ENCODE measurements at regions not wholly inside any gene's neighbourhood (a gene's known extent, or its start where the extent isn't known, plus 50 kb on each side); places are given as distances from the start of the nearest gene placed in this dataset.

DNA sequence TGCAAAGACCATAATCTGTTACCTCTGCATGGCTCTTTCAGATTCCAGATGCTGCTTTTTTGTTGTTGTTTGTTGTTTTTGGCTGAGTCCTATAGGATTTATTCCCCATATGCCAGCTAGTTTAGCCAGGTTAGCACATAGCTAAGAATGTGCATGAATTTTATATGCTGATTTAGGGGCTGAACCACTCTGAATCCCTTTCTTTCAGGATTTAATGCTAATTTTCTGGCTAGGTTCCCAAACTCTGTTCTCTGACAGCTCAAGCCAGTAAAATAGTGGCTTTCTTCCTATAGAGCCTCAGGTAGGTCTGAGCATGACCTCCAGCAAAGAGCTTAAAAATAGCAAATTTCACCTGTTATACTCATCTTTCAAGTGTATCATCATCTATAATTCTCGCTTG, 521.4 kb downstream of the CAAP1 start:
- no peak for DNase-seq

DNA sequence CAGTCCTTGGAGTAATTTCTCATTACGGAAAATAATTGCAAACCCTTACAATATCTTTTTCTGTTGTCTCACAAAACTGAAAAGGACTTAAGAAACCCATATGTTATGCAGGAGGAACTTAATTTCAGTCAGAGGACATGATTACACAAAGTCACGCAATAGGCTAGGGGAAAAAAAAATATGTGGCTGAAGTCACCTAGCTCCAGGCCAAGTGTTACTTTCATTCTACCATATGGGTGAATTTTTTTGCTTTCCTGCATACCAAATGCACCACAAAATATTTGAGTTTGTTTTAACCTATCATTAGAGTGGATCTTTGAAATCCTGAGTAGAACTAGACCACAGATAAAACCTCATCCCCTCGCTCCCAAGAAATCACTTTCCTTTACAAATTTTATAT, 523.5 kb downstream of the CAAP1 start:
- no peak for DNase-seq

DNA sequence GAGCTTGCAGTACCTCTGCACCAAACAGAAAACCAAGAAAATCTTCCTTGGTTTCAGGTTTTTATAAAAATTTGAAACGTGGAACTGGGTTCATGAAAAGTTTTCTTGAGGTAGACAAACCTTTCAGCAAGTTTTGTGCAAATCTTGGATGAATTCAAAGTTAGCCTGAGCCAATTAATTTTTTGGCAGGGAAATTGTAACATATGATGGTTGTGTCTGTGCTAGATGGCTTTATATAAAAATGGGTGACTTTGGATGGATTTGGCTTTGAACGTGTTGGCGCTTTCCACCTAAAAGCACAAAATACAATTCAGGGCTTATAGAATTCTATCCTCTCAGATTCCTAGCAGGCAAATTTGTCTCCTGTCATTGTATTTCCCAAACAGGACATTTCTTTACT, 524.4 kb downstream of the CAAP1 start:
- no peak for DNase-seq

DNA sequence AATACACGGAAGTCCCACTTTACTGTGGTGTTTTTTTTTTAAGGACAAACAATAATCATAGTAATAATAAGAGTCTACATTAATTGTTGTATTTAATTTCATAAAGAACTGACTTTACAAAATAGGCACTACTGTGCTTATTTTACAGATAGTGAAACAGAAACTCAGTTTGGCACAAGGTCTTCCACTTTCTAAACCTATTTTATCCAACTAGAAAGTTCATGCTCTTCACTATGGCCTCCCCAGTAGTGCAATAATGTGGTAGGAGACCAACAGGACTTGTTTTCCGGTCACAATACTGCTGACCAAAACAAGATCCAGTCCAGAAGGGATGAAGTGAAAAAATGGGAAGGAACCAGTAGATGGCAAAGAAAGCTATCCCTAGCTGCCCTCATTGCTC, 531.6 kb downstream of the CAAP1 start:
- DNase-seq: no peak

DNA sequence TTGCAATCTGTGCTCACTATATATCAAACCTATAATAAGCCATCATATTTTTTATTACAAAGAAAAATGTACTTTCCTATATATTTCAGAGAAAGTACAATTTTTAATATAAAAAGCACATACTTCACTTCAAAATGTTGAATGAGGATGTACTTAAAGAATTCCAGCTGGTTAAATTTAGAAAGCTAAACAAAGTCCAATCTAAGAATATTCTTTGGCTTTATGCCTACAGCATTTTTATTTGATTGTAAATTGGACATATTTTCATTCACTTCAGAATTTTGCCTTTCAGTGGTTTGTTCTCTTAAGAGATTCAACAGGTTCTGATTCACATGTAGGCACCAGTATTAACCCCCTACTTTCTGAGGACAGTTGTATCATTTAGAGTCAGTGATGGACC, 533.8 kb downstream of the CAAP1 start:
- no peak for DNase-seq

DNA sequence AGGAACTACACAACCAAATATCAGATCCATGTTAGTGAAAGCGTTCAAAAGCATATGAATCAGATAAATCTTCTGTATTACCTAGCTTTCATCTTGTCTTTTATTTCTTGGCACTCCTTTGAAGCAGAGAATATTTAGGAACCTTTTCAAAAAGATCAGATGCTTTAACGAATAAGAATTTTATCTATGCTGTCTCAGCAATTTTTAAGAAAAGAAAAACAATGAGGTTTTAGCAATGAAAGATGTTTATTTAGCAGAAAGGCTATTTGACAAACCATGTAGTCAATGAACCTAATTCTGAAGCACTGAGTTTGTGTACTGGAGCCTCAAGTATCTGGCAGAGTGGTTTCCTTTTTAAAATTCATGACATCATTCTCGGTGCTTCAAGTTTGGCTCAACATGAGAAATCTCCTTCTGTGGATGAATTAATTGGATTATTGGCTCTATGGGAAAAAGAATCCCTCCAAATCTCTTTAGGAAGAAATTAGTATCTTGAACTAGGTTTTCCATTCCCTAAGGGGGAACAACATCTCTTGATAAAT, 534.7 kb downstream of the CAAP1 start:
- DNase-seq: no peak

DNA sequence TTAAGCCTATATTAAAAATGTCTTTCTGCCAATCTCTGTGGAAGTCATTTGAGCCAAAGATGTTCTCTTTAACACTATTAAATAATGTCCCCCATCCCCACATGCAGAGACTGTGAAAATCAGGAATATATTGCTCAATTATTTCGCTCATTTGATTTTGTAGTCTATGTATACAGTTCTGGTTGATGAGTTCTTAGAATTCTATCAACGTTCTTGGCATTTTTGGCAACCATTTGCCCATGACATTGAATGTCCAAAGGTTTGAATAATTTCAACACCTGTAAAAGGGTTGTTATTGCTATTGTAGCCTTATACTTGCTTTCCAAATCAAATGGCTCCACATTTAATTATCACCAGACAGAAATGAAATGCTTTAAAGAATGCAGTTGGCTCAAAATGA, 536.1 kb downstream of the CAAP1 start:
- DNase-seq: no peak

DNA sequence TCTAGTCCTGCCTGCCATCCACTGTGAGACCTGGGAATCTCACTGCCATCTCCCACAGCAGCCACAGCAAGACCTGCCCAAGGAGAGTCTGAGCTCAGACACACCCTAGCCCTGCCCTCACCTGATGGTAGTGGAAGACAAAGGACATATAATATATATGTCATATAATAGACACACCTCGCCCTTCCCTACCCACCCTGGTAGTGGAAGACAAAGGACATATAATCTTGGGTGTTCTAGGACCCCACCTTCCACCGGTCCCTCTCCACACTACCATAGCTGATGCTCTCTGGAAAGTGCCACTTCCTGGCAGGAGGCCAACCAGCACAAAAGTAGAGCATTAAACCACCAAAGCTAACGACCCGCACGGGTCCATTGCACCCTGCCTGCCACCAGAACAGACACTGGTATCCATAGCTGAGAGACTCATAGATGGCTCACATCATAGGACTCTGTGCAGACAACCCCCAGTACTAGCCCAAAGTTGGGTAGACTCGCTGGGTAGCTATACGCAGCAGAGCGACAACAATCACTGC, 545.6 kb downstream of the CAAP1 start:
- DNase-seq: no peak

DNA sequence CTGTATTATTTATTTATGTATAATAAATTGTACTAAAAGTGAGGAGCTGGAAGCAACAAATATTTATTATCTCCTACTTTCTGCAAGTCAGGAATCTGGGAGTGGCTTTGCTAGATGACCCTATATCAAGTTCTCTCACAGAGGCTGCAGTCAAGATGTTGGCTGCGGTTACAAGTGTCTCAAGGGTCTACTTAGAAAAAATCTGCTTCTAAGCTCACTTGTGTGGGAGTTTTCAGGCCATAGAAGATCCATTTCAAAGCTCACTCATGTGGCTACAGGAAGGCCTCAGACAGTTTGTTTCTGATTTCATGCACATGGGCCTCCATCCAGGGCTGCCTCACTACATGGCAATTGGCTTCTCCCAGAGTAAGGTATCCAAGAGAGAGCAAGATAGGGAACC, 551.1 kb downstream of the CAAP1 start:
- no peak for DNase-seq

DNA sequence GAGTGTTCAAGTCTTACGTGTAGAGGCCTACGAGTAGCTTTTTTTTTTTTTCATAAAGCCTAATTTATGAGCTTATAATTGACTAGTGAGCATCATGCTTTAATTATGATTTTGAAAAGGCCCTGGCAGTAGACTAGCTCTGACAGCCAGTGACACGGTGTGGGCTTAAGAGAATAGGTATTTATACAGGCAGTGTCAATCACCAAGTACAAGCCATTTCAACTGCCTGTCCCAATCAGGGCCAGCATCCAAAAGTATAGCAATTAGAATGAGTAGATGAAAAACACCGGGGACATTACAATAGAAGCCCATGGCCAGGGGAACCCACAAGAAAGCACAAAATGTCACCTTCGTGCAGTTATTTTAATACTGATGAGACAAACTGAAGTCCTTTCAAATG, 552.8 kb downstream of the CAAP1 start:
- no peak for DNase-seq

DNA sequence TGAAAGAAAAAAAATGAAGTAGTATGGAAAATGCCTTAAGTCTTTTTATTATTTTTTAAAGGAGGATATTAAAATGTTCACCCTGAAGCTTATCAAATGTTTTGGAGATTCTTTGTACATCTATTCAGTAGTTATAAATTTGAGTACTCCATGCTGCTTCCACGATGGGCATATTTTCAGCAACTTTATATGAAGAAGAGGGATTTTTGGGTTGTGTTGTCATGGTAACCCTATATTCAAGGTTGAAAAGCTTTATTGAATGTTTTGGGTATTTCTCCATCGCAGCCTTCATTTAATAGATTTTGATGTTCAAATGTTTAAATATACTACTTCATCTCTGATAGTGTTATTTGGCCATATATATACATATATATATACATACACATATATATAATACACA, 557.5 kb downstream of the CAAP1 start:
- no peak for DNase-seq

DNA sequence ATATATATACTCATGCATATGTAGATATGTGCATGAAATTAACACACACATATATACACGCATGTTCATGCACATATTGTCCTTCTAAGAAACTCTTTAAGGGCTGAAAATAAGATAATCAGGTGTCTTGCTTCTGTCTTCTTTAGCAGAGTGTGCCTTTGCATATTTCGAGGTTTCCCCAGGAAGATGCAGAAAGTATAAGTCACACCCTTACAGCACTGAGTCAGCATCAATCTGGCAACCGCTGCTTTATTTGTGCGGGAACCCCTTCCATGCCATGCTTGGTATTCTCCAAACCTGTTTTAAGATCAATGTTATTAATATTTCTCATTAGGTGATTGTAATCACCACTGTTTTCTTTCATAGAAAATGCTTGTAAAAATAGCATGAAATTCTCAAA, 557.9 kb downstream of the CAAP1 start:
- DNase-seq: no peak

DNA sequence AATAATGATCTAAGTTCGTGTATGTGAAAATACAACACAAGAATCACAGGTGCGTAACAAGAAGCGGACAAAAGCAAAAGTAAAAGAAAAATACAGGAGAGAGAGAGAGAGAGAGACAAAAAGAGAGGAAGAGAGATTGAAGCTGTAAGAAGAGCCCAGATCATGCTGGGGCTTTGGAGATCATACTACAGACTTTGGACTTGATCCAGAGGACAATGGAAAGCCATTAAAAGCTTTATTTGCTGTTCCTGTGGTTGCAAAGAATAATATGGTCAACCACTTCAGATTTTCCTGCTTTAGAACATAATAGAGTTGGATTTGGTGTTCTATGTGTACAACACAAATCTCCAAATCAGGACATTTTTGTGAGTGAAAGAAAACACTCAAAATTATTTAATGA, 561.4 kb downstream of the CAAP1 start:
- DNase-seq: no peak

DNA sequence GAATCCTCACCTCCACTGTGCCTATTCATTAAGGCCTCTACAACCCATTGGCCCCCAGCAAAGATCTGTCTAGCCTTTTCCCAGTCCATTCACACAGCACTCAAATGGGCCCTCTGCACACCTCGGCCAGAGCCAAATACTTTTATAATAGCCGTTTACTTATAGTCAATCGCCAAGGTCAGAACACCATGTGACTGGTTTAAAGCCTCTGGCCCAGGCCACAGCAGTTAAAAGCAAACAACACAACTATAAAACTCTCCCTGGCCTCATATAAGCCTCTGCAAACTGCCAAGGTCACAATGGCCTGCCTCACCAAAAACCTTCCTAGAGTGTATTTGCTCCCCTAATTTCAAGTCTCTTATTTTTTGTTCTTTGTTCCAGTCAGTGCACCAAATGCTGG, 562.6 kb downstream of the CAAP1 start:
- no peak for DNase-seq

DNA sequence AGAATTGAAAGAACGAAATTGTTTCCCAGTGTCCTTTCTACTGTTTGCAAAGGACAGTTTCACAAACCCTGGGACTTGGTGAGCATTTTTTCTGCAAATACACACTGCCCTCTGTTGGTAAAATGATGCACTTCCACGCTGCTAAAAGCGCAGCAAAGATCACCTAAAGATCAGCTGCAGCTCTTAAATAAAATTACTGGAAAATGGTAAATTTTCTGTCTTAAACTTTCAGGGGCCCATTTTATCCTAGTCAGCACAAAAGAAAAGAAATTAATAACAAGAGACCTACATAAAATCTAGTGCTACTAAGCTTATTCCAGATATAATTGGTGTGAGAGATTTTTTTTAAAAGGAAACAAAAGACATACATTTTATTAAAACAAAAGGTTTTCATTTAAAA, 566.0 kb downstream of the CAAP1 start:
- no peak for DNase-seq

DNA sequence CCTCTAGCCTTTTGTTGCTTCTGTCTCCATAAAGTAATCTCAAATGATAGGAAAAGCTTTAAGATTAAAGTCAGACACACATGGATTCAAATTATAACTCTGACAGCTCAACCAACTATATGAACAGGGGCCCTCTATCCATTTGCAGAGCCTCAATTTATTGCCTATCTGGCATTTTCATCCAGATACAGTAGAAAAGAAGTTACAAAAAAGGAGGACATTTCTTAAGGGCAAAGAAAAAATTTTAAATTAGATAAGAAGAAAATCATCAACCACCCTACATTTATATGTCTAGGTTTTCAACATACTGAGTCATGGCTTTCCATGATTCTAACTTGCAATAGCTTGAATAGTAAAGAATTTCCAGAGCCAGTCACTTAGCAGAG, 567.2 kb downstream of the CAAP1 start:
- DNase-seq: no peak

DNA sequence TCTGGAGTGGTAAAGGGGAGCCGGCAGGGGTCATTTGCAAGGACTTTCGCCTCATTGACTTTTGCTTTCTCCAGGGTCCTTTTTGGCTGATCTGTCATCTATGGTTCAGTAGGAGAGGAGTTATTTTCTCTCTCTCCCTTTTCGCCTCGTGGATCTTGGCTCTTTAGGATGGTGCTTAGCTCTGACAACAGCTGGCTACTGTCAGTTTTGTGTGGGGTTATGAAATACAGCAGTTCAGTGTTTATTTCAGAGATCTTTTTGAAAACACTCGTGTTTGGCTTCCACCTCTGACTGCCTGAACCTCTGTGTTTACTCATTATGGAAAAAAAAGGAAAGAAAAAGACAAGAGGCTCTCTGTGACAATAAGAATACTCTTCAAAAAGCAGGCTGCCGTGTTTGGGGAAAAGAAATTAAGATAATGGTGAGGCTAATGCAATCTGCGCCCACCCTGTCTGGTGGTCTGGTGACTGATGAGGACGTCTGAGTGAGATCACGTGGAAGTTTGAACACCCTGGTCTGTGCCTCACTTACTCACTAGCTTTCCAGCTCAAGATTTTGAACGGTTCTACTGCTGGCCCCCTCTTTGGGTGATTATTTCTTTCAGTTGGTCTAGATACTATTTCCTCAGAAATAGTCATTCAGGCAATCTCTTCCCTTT, 567.7 kb downstream of the CAAP1 start:
- DNase-seq: no peak

DNA sequence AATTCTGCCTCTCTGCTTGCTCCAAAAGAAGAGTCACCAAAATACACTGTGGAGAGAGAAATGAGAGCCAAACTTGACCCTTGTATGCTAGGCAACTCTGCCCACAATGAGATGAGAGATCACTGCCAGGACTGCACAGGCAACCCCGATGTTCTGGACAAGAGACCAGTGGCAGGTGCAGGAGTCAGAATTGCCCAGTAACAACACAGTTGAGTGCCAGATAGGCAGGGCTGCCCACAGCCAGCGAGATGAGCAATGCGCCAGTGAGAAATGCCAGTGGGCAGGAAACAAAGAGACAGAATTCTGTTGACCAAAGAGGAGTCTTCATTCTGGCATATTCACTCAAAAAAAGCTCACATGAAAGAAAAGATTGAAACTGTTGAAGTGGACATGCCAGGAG, 570.7 kb downstream of the CAAP1 start:
- DNase-seq: no peak

DNA sequence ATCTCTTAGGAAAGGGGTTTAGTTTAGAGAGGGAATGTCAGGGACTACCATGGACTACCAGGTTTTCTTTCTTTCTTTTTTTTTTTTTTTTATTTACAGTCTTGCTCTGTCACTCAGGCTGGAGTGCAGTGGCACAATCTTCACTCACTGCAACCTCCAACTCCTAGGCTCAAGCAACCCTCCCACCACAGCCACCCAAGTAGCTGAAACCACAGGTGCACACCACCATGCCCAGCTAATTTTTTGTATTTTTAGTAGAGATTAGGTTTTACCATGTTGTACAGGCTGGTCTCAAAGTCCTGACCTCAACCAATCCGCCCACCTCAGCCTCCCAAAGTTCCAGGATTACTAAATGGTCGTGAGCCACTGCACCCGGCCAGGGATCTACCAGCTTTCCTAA, 572.7 kb downstream of the CAAP1 start:
- no peak for DNase-seq

DNA sequence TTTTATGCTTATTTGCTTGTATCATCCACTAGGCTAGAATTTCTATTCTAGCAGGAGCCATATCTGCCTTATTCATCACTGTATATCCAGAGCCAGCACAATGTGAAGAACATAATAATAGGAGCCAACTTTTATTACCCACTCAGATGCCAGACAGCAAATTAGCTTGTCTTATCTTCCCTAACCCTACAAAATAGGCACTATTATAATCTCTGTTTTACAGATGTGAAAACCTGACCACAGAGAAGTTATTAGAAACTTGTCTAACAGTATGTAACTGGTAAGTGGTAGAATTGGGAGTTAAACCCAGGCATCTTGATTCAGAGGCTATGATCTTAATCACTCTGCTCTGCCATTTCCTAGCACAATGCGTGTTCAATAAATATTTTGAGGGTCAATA, 579.5 kb downstream of the CAAP1 start:
- no peak for DNase-seq

DNA sequence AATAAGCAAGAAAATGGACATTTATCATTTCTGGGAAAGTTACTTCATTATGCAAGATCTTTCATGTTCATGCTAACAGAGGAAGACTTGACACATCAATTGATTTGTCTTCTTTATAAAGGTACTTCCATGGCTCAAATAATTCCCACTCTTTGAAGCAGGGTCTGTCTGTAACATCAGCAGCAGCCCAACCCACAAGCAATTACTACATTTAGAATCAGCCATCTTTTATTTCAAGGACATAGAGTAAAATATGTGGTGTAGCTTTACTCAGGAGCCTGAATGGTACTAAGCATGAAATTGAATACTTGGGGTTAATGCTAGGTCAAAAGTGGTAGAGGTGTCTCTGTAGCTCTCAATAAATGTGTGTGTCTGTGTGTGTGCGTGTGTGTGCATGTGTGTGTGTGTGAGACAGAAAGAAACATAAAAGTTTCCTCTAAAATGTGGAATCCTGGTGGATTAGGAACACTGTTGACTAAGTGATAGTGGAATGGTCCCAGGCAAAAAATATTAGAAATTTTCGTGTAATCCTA, 581.1 kb downstream of the CAAP1 start:
- no peak for DNase-seq

DNA sequence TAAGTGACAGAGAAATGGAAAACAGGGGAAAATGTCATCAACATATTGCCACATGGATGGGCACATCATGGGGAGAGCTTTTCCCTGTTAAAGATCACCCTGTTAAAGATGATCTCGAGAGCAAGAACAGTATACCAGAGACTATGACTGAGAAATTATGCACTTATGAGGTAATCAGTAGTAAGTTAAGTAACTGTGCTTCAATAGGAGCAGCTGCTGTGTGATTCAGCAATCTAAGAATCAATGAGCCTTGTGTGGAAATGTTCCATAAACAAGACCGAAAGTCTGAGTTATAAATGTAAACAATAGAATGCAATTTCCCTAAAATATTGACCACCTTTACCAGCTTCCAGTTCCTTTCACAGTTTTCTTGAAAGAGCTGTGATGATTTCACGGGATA, 582.3 kb downstream of the CAAP1 start:
- DNase-seq: no peak

DNA sequence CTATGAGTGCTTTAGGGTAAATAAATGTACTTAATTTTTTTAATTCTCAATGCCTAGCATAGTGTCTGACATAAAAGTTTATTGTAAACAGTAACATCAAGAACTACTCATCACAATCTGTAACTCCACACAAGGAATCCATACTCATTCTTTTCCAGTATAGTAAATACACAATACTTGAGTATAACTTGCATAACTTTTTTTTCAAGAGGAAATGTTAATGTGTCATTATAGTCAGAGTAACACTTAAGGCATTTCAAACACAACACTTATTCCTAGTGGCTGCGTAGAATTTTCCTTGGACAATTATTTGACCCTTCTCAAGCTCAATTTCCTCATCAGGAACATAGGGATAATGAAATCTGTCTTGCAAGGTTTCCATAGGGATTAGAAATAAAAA, 584.3 kb downstream of the CAAP1 start:
- DNase-seq: no peak

DNA sequence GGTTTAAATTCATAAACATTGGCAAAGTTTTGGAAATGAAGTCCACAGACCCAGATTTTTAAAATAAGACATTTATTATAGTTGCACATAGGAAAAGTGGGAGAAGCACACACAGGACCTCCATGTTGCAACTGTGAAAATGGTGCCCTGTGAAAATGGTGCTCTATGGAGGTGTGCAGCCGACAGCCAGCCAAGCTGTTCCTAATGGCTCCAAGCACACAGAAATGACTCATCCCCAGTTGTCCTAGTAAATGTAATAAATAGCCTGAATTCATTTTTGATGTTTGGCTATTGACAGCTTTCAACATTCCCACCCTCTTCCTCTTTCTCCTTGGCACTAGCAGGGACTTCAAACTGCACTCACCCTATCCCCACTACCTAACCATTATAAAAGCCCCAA, 590.9 kb downstream of the CAAP1 start:
- DNase-seq: no peak

DNA sequence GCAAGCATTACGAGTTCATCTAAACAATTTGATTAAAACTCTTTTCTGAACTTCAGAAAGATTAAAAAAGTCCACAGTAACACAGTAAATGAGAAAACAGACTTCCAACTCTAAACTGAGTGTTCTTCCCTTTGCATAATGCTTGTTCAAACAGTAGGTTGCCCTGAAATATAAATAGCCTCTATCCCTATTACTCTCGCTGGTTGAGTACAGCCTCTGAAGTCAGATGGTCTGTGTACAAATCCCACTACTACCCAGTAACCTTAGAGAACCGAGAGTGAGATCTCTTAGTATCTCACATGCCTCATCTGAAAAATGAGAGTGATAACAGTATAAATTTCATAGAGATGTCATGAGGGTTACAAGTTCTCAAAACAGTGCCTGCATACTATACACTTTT, 591.6 kb downstream of the CAAP1 start:
- no peak for DNase-seq

Data from CD4-positive, alpha-beta T cell treated with Interleukin-1 beta for 1 hour (primary cell).